ENCODE measurements at regions not wholly inside any gene's neighbourhood (a gene's known extent, or its start where the extent isn't known, plus 50 kb on each side); places are given as distances from the start of the nearest gene placed in this dataset.

DNA sequence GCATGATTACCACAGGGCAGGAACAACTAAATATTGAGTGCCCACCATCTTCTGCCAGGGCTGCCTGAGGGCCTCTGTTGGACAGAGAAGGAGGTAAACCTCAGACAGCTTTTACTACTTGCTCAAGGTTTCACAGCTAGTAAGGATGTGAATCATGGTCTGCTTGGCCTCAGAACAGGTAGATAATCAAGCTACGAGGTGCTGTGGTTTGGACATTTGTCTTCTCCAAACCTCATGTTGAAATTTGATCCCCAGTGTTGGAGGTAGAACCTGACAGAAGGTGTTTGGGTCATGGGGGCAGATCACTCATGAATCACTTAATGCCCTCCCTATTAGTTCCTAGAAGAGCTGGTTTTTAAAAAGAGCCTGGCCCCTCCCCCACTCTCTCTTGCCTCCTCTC is 541.2 kb upstream of the TRPC7 start:
- TF ChIP-seq, protein P1, sequence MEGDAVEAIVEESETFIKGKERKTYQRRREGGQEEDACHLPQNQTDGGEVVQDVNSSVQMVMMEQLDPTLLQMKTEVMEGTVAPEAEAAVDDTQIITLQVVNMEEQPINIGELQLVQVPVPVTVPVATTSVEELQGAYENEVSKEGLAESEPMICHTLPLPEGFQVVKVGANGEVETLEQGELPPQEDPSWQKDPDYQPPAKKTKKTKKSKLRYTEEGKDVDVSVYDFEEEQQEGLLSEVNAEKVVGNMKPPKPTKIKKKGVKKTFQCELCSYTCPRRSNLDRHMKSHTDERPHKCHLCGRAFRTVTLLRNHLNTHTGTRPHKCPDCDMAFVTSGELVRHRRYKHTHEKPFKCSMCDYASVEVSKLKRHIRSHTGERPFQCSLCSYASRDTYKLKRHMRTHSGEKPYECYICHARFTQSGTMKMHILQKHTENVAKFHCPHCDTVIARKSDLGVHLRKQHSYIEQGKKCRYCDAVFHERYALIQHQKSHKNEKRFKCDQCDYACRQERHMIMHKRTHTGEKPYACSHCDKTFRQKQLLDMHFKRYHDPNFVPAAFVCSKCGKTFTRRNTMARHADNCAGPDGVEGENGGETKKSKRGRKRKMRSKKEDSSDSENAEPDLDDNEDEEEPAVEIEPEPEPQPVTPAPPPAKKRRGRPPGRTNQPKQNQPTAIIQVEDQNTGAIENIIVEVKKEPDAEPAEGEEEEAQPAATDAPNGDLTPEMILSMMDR (IDR thresholded peaks at IDR 0.05): no peak
- TF ChIP-seq ZFX (IDR thresholded peaks at IDR 0.05; ENCODE audit: borderline replicate concordance): no peak

Data from 22Rv1 (cell line).